Esophagus squamous epithelium (tissue), 5 donors: ENCODE measurements at regions not wholly inside any gene's neighbourhood (a gene's known extent, or its start where the extent isn't known, plus 50 kb on each side); places are given as distances from the start of the nearest gene placed in this dataset.

ENCODE experiments used
- DNase-seq: peaks from one replicate; lab custom pipeline; 2025; lab: John Stamatoyannopoulos, UW
- H3K27ac ChIP-seq, 4 donors: fragments of 200-600 bp; sonication (generic); one replicate each; pipeline ENCODE4 v1.5.1; 2016 to 2019; ENCODE audit warnings: mild to moderate bottlenecking in 1 of 4
- H3K27me3 ChIP-seq, 4 donors: fragments of 200-600 bp; sonication (generic); 1 replicate in 3 of 4; 2 replicates in 1 of 4; pipeline versions ENCODE4 v1.5.1 to v1.6.0; 2017 to 2021; ENCODE audit warnings: antibody characterized with exemption in 1 of 4
- H3K36me3 ChIP-seq, 3 donors: fragments of 200-600 bp; sonication (generic); one replicate each; pipeline ENCODE4 v1.5.1; 2016 to 2019
- H3K4me1 ChIP-seq, 3 donors: fragments of 200-600 bp; sonication (generic); one replicate each; pipeline ENCODE4 v1.5.1; 2017 to 2019
- H3K4me3 ChIP-seq, 4 donors: fragments of 200-600 bp; sonication (generic); 1 replicate in 3 of 4; 2 replicates in 1 of 4; pipeline ENCODE4 v1.5.1; 2016 to 2019; ENCODE audit warnings: mild to moderate bottlenecking in 2 of 4, moderate library complexity in 1 of 4
- H3K9me3 ChIP-seq, 3 donors: fragments of 200-600 bp; sonication (generic); one replicate each; pipeline ENCODE4 v1.5.1; 2016 to 2019
- CTCF ChIP-seq, 6 experiments: fragments of 450-650 bp in 4 of 6; fragments of 200-600 bp in 2 of 6; sonication (generic) in 2 of 6; IDR thresholded peaks; one replicate each; pipeline ENCODE4 v1.5.1; 2016 to 2019; ENCODE audit warnings: antibody characterized with exemption in 6 of 6, mild to moderate bottlenecking in 4 of 6, moderate library complexity in 4 of 6
- POLR2A ChIP-seq, 4 donors: fragments of 450-650 bp; IDR thresholded peaks; one replicate each; pipeline ENCODE4 v1.6.1; 2017; ENCODE audit warnings: antibody characterized with exemption in 4 of 4, mild to moderate bottlenecking in 4 of 4, moderate library complexity in 3 of 4
- whole genome bisulfite sequencing, 2 donors: methylation state at CpG; one replicate each; pipeline ENCODE4 v1.1.5; 2018; 5-methylcytosine and 5-hydroxymethylcytosine counted together
- intact Hi-C: fragments of 100-400 bp; cut with DNase I; formaldehyde crosslinking; loops from one replicate; pipeline ENCODE4 v1.15.0; 2022
- donor health status: DM: yes; HTN: yes; CAD: no.

- Histone ChIP-seq H3K27ac (no peak overlapping the region), H3K4me3 (no peak overlapping the region), H3K36me3 (no peaks in the 10 kb centered on the region), H3K4me1 (no peaks in the 10 kb centered on the region), H3K27me3 (no peaks in the 10 kb centered on the region), H3K9me3 (no peaks in the 10 kb centered on the region)
- intact Hi-C loops = no loop called here
- 43 to 64% methylated on average over 7 to 9 of the region's 10 CpGs for WGBS, 2 donors
- TF ChIP-seq CTCF (IDR thresholded peaks at IDR 0.05) (peak in 5 of 6 experiments; percentile 29 to 60 (median 51)), POLR2A (IDR thresholded peaks at IDR 0.05) (no peak)
- DNase-seq = no peak
Observed at GRCh38 chr4:167622481-167623240, 388.4 kb upstream of the SPOCK3 start.

- WGBS, 2 donors = 66 to 82% methylated on average over 3 of the region's 3 CpGs
- no peak overlapping the region for H3K4me3 ChIP-seq
- no peaks in the 10 kb centered on the region for H3K36me3 ChIP-seq
- TF ChIP-seq POLR2A (IDR thresholded peaks at IDR 0.05) (no peak), CTCF (IDR thresholded peaks at IDR 0.05) (no peak)
- no peak overlapping the region for H3K27ac ChIP-seq
- no peaks in the 10 kb centered on the region for H3K27me3 ChIP-seq
- intact Hi-C loops = no loop called here
- no peak for DNase-seq
- H3K4me1 ChIP-seq = no peaks in the 10 kb centered on the region
- no peaks in the 10 kb centered on the region for H3K9me3 ChIP-seq
Observed at GRCh38 chr4:167623241-167623572, 388.9 kb upstream of the SPOCK3 start.

GRCh38 chr4:167629272-167629671 is 395.0 kb upstream of the SPOCK3 start:
- Histone ChIP-seq H3K9me3 (no peaks in the 10 kb centered on the region), H3K27ac (no peak overlapping the region), H3K4me3 (no peak overlapping the region), H3K27me3 (no peaks in the 10 kb centered on the region), H3K36me3 (no peaks in the 10 kb centered on the region), H3K4me1 (no peaks in the 10 kb centered on the region)
- intact Hi-C loops = no loop called here
- DNase-seq = no peak
- TF ChIP-seq CTCF (IDR thresholded peaks at IDR 0.05) (no peak), POLR2A (IDR thresholded peaks at IDR 0.05) (no peak)
- WGBS, 2 donors = 83% methylated on average over 2 of the region's 2 CpGs

- H3K27ac ChIP-seq = no peak overlapping the region
- H3K4me1 ChIP-seq = no peaks in the 10 kb centered on the region
- H3K36me3 ChIP-seq = no peaks in the 10 kb centered on the region
- H3K9me3 ChIP-seq = no peaks in the 10 kb centered on the region
- intact Hi-C loops = no loop called here
- no peak for DNase-seq
- WGBS, 2 donors = 56 to 67% methylated on average over 2 of the region's 2 CpGs
- no peak overlapping the region for H3K4me3 ChIP-seq
- no peaks in the 10 kb centered on the region for H3K27me3 ChIP-seq
- no peak for TF ChIP-seq CTCF (IDR thresholded peaks at IDR 0.05)
- no peak for TF ChIP-seq POLR2A (IDR thresholded peaks at IDR 0.05)
Observed at GRCh38 chr4:167642250-167642649, 408.0 kb upstream of the SPOCK3 start.

- no peaks in the 10 kb centered on the region for H3K4me1 ChIP-seq
- H3K9me3 ChIP-seq = no peaks in the 10 kb centered on the region
- no peaks in the 10 kb centered on the region for H3K36me3 ChIP-seq
- intact Hi-C loops = no loop called here
- H3K27ac ChIP-seq = no peak overlapping the region
- no peak for TF ChIP-seq CTCF (IDR thresholded peaks at IDR 0.05)
- no peaks in the 10 kb centered on the region for H3K27me3 ChIP-seq
- no peak overlapping the region for H3K4me3 ChIP-seq
- no peak for DNase-seq
Observed at GRCh38 chr4:167645358-167645757, 411.1 kb upstream of the SPOCK3 start.
